Thyroid gland (tissue), 4 donors: ENCODE measurements at regions not wholly inside any gene's neighbourhood (a gene's known extent, or its start where the extent isn't known, plus 50 kb on each side); places are given as distances from the start of the nearest gene placed in this dataset.
"Not testable (repeated sequence)": the region's sequence is repeated elsewhere in the genome, so short reads cannot be mapped to it uniquely, and the experiment has no call there.

ENCODE experiments used
- DNase-seq, 2 donors: peaks; one replicate each; pipeline ENCODE4 v3.0.0-alpha.2; 2019
- H3K27ac ChIP-seq, 3 donors: fragments of 200-600 bp; sonication (generic); 1 replicate in 2 of 3; 2 replicates in 1 of 3; pipeline ENCODE4 v1.5.1; 2016 to 2019; ENCODE audit warnings: mild to moderate bottlenecking in 1 of 3, moderate library complexity in 1 of 3
- H3K27me3 ChIP-seq: fragments of 200-600 bp; sonication (generic); one replicate; pipeline ENCODE4 v1.5.1; 2019
- H3K36me3 ChIP-seq, 2 donors: fragments of 200-600 bp; sonication (generic); one replicate each; pipeline ENCODE4 v1.5.1; 2016 to 2019
- H3K4me1 ChIP-seq, 2 donors: fragments of 200-600 bp; sonication (generic); one replicate each; pipeline ENCODE4 v1.5.1; 2017 to 2019
- H3K4me3 ChIP-seq, 3 donors: fragments of 200-600 bp; sonication (generic); replicated peaks in 1 of 3; 1 replicate in 2 of 3; 2 replicates in 1 of 3; pipeline ENCODE4 v1.5.1; 2016; ENCODE audit warnings: mild to moderate bottlenecking in 1 of 3
- H3K9me3 ChIP-seq: fragments of 200-600 bp; sonication (generic); one replicate; pipeline ENCODE4 v1.5.1; 2017
- CTCF ChIP-seq, 6 experiments: fragments of 200-600 bp in 3 of 6; fragments of 450-650 bp in 3 of 6; sonication (generic) in 3 of 6; IDR thresholded peaks; one replicate each; pipeline ENCODE4 v1.5.1; 2016 to 2019; ENCODE audit warnings: antibody characterized with exemption in 6 of 6, mild to moderate bottlenecking in 2 of 6, inconsistent platforms in 1 of 6, moderate library complexity in 1 of 6
- WGBS, 2 donors: methylation state at CpG; one replicate each; pipeline ENCODE4 v1.1.5; 2017; 5-methylcytosine and 5-hydroxymethylcytosine counted together
- intact Hi-C: fragments of 100-400 bp; cut with DNase I; formaldehyde crosslinking; loops from one replicate; pipeline ENCODE4 v1.15.1; 2023

GRCh38 chr3:75552095-75552494, 112.0 kb upstream of the FRG2C start:
- H3K36me3 ChIP-seq, H3K27me3 ChIP-seq, H3K9me3 ChIP-seq, H3K4me3 ChIP-seq, H3K4me1 ChIP-seq, H3K27ac ChIP-seq, intact Hi-C loops: not testable (repeated sequence)
- WGBS, 2 donors, result 30 to 39% methylated on average over 11 of the region's 11 CpGs
- peak in 1 of 2 donors; percentile 35 for DNase-seq
- peak in 2 of 6 experiments; percentile 56 to 65 for TF ChIP-seq CTCF (IDR thresholded peaks at IDR 0.05)

GRCh38 chr3:75564427-75564826, 99.7 kb upstream of the FRG2C start:
- DNase-seq, H3K4me3 ChIP-seq, H3K9me3 ChIP-seq, H3K36me3 ChIP-seq, H3K4me1 ChIP-seq, H3K27me3 ChIP-seq, intact Hi-C loops, H3K27ac ChIP-seq: not testable (repeated sequence)
- 92 to 94% methylated on average over 3 of the region's 3 CpGs for WGBS, 2 donors

GRCh38 chr3:75572303-75572702, 91.8 kb upstream of the FRG2C start:
- 71 to 92% methylated on average over 6 of the region's 7 CpGs for WGBS, 2 donors
- H3K27me3 ChIP-seq, H3K4me1 ChIP-seq, DNase-seq, H3K27ac ChIP-seq, H3K9me3 ChIP-seq, intact Hi-C loops, H3K4me3 ChIP-seq, H3K36me3 ChIP-seq: not testable (repeated sequence)

- H3K9me3 ChIP-seq, H3K4me1 ChIP-seq, H3K27ac ChIP-seq, H3K27me3 ChIP-seq, H3K4me3 ChIP-seq, H3K36me3 ChIP-seq, intact Hi-C loops, DNase-seq: not testable (repeated sequence)
- 44 to 61% methylated on average over 10 of the region's 10 CpGs for WGBS, 2 donors
These were observed 85.0 kb upstream of the FRG2C start for GRCh38 chr3:75579091-75579490.

- peak overlapping the region in 1 of 3 donors; percentile 41 for H3K4me3 ChIP-seq
- H3K4me1 ChIP-seq, H3K36me3 ChIP-seq, H3K9me3 ChIP-seq, H3K27me3 ChIP-seq, H3K27ac ChIP-seq, intact Hi-C loops: not testable (repeated sequence)
- WGBS, 2 donors, result 0% methylated on average over 4 of the region's 27 CpGs; no CpG with 5 or more reads in 1 of the 2 donors
- peak; percentile 8 to 10 for DNase-seq
These were observed 84.6 kb upstream of the FRG2C start for GRCh38 chr3:75579536-75579935.

- peak in 5 of 6 experiments; percentile 20 to 92 (median 88) for TF ChIP-seq CTCF (IDR thresholded peaks at IDR 0.05)
- 33 to 42% methylated on average over 4 to 7 of the region's 67 CpGs for WGBS, 2 donors
- H3K27ac ChIP-seq, result not testable (repeated sequence)
These were observed 83.9 kb upstream of the FRG2C start for GRCh38 chr3:75579981-75580782.

GRCh38 chr3:75582536-75582935, 81.6 kb upstream of the FRG2C start:
- H3K4me3 ChIP-seq, H3K9me3 ChIP-seq, H3K4me1 ChIP-seq, H3K36me3 ChIP-seq, DNase-seq, H3K27ac ChIP-seq, intact Hi-C loops, H3K27me3 ChIP-seq: not testable (repeated sequence)
- 54 to 64% methylated on average over 3 of the region's 3 CpGs for WGBS, 2 donors

More at GRCh38 chr3:75579981-75580782, 83.9 kb upstream of the FRG2C start:
- H3K9me3 ChIP-seq, intact Hi-C loops, H3K4me1 ChIP-seq, H3K27me3 ChIP-seq, H3K36me3 ChIP-seq: not testable (repeated sequence)
- peak overlapping the region in 1 of 3 donors; percentile 41 for H3K4me3 ChIP-seq
- DNase-seq, result peak; percentile 48 to 58

- H3K27ac ChIP-seq, intact Hi-C loops, H3K36me3 ChIP-seq, H3K27me3 ChIP-seq, H3K4me3 ChIP-seq, H3K9me3 ChIP-seq, H3K4me1 ChIP-seq, DNase-seq: not testable (repeated sequence)
- 20 to 30% methylated on average over 10 of the region's 10 CpGs for WGBS, 2 donors
These were observed 81.0 kb upstream of the FRG2C start for GRCh38 chr3:75583116-75583515.

- intact Hi-C loops, H3K4me1 ChIP-seq, H3K27ac ChIP-seq, H3K4me3 ChIP-seq, H3K9me3 ChIP-seq, H3K36me3 ChIP-seq, H3K27me3 ChIP-seq, DNase-seq: not testable (repeated sequence)
- 17 to 82% methylated on average over 1 to 7 of the region's 15 CpGs for WGBS, 2 donors
These were observed 76.4 kb upstream of the FRG2C start for GRCh38 chr3:75587695-75588094.

GRCh38 chr3:75590382-75590781, 73.7 kb upstream of the FRG2C start:
- H3K36me3 ChIP-seq, intact Hi-C loops, H3K4me3 ChIP-seq, H3K4me1 ChIP-seq, H3K27me3 ChIP-seq, H3K27ac ChIP-seq, DNase-seq, H3K9me3 ChIP-seq: not testable (repeated sequence)
- 87 to 96% methylated on average over 16 of the region's 16 CpGs for WGBS, 2 donors
